HG03342 (cell line): ENCODE measurements at regions not wholly inside any gene's neighbourhood (a gene's known extent, or its start where the extent isn't known, plus 50 kb on each side); places are given as distances from the start of the nearest gene placed in this dataset.
"Not testable (repeated sequence)": the region's sequence is repeated elsewhere in the genome, so short reads cannot be mapped to it uniquely, and the experiment has no call there.

Experiments
- ATAC-seq: cut with Tn5 transposase; IDR thresholded peaks from one replicate; pipeline ENCODE4 v1.9.1; 2021; ENCODE audit warnings: mild to moderate bottlenecking, moderate library complexity; ENCODE audit not compliant: unreplicated experiment

- ATAC-seq: no peak
Observed at GRCh38 chr6:114862819-114863218, 520.0 kb upstream of the HS3ST5 start.

- no peak for ATAC-seq
Observed at GRCh38 chr6:114862064-114862463, 519.2 kb upstream of the HS3ST5 start.

GRCh38 chr6:114844359-114844758 is 501.5 kb upstream of the HS3ST5 start:
- no peak for ATAC-seq

- no peak for ATAC-seq
Observed at GRCh38 chr6:114839019-114839418, 496.2 kb upstream of the HS3ST5 start.

GRCh38 chr6:114833211-114833610 is 490.4 kb upstream of the HS3ST5 start:
- no peak for ATAC-seq

GRCh38 chr6:114830515-114830914 is 487.7 kb upstream of the HS3ST5 start:
- ATAC-seq: no peak

- ATAC-seq: no peak
Observed at GRCh38 chr6:114827135-114827534, 484.3 kb upstream of the HS3ST5 start.

GRCh38 chr6:114824409-114824808 is 481.6 kb upstream of the HS3ST5 start:
- no peak for ATAC-seq

GRCh38 chr6:114816678-114817077 is 473.9 kb upstream of the HS3ST5 start:
- no peak for ATAC-seq

- ATAC-seq: no peak
Observed at GRCh38 chr6:114810468-114810867, 467.6 kb upstream of the HS3ST5 start.

- not testable (repeated sequence) for ATAC-seq
Observed at GRCh38 chr6:114805426-114805825, 462.6 kb upstream of the HS3ST5 start.

- ATAC-seq: no peak
Observed at GRCh38 chr6:114796576-114796975, 453.8 kb upstream of the HS3ST5 start.

- ATAC-seq: no peak
Observed at GRCh38 chr6:114793428-114793827, 450.6 kb upstream of the HS3ST5 start.

GRCh38 chr6:114785235-114786127 is 442.7 kb upstream of the HS3ST5 start:
- no peak for ATAC-seq

GRCh38 chr6:114783783-114784182 is 441.0 kb upstream of the HS3ST5 start:
- no peak for ATAC-seq

GRCh38 chr6:114783083-114783482 is 440.3 kb upstream of the HS3ST5 start:
- ATAC-seq: no peak

GRCh38 chr6:114764866-114765265 is 422.0 kb upstream of the HS3ST5 start:
- ATAC-seq: no peak

- no peak for ATAC-seq
Observed at GRCh38 chr6:114762145-114762544, 419.3 kb upstream of the HS3ST5 start.

- ATAC-seq: peak; percentile 72
Observed at GRCh38 chr6:114747995-114748625, 405.3 kb upstream of the HS3ST5 start.

- no peak for ATAC-seq
Observed at GRCh38 chr6:114740547-114740946, 397.7 kb upstream of the HS3ST5 start.

GRCh38 chr6:114739656-114740055 is 396.8 kb upstream of the HS3ST5 start:
- ATAC-seq: no peak

- no peak for ATAC-seq
Observed at GRCh38 chr6:114735025-114735735, 392.4 kb upstream of the HS3ST5 start.
